ENCODE measurements at regions not wholly inside any gene's neighbourhood (a gene's known extent, or its start where the extent isn't known, plus 50 kb on each side); places are given as distances from the start of the nearest gene placed in this dataset.

DNA sequence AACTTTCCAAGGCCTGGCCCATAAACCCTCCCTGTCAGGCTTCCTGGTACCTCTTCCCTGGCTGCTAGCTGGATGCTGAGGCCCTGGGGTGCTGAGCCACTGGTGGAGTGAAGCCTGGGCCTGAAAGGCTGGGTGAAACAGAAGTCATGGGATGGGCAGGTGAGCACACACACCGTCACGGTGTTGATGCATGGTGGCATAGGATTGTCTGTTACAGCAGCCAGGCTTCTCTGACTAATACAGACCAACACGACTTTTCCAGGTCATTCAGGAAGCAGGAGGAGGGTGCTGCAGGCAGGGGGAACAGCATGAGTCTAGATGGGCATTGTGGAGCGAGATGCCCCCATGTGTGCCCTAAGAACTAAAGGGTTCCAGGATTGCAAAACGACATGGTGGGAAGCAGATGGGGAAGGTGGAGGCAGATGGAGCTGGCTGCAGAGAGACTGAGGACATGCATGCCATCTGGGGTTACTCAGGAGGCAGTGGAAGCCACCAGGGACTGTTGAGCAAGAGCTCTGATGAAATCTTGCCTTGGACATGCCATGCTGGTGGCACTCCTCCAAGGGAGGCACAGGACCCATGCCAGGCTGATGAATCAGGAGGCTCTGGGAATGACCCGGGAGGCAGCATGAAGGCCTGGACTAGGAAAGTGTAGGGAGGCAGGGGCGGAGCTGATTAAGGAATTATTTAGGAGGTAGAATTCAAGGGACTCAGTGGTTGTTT is 480.9 kb downstream of the TSN start:
- Mint-ChIP-seq H3K27me3 (ENCODE audit: low read depth) (no peaks in the 10 kb centered on the region), H3K4me1 (no peaks in the 10 kb centered on the region), H3K9me3 (no peaks in the 10 kb centered on the region), H3K36me3 (ENCODE audit: low read depth) (no peaks in the 10 kb centered on the region), H3K4me3 (no peak overlapping the region), H3K27ac (ENCODE audit: unreplicated experiment) (no peak overlapping the region)
- no peak for DNase-seq (ENCODE audit: low read depth, low spot score)
- TF ChIP-seq, protein P1, sequence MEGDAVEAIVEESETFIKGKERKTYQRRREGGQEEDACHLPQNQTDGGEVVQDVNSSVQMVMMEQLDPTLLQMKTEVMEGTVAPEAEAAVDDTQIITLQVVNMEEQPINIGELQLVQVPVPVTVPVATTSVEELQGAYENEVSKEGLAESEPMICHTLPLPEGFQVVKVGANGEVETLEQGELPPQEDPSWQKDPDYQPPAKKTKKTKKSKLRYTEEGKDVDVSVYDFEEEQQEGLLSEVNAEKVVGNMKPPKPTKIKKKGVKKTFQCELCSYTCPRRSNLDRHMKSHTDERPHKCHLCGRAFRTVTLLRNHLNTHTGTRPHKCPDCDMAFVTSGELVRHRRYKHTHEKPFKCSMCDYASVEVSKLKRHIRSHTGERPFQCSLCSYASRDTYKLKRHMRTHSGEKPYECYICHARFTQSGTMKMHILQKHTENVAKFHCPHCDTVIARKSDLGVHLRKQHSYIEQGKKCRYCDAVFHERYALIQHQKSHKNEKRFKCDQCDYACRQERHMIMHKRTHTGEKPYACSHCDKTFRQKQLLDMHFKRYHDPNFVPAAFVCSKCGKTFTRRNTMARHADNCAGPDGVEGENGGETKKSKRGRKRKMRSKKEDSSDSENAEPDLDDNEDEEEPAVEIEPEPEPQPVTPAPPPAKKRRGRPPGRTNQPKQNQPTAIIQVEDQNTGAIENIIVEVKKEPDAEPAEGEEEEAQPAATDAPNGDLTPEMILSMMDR (conservative IDR thresholded peaks at IDR 0.05) = no peak

DNA sequence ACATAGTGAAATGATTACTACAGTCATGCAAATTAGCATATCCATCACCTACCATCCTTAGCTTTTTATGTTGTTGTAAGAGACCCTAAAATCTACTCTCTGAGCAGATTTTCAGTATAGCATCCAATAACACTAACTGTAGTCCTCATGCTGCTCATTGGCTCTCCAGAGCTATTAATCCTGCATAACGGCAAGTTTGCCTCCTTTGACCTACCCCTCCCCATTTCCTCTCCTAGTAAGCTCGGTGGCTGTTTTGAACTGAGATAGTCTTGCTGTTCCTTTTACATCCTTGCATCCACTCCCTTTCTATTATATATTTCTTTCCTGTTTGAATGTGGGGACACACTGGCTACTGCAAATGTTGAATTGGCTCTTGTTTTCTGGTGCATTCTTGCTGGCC is 481.5 kb downstream of the TSN start:
- DNase-seq (ENCODE audit: low read depth, low spot score) = no peak
- Mint-ChIP-seq H3K27me3 (ENCODE audit: low read depth) (no peaks in the 10 kb centered on the region), H3K9me3 (no peaks in the 10 kb centered on the region), H3K4me1 (no peaks in the 10 kb centered on the region), H3K27ac (ENCODE audit: unreplicated experiment) (no peak overlapping the region), H3K4me3 (no peak overlapping the region), H3K36me3 (ENCODE audit: low read depth) (no peaks in the 10 kb centered on the region)
- TF ChIP-seq, protein P1 (conservative IDR thresholded peaks at IDR 0.05) = no peak

DNA sequence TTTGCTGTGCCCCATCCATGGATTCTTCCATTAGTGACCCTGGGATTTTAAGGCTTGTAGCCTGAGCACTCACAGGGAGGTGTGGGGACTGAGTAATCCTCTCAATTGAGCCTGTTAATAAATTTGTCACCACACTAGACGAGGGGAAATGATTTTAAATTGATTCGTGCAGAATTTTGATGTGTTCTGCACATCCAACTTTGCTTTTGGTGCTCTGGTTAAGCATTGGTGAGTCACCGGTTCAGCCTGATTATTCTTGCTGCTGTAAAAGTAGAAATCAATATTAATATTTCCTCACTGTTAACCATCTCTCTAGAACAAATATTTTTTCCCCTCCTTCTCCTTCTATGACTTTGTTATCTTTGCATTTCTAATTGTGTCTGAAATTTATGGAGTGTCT is 482.0 kb downstream of the TSN start:
- Mint-ChIP-seq H3K4me3 (no peak overlapping the region), H3K27ac (ENCODE audit: unreplicated experiment) (no peak overlapping the region), H3K27me3 (ENCODE audit: low read depth) (no peaks in the 10 kb centered on the region), H3K36me3 (ENCODE audit: low read depth) (no peaks in the 10 kb centered on the region), H3K4me1 (no peaks in the 10 kb centered on the region), H3K9me3 (no peaks in the 10 kb centered on the region)
- TF ChIP-seq, protein P1 (conservative IDR thresholded peaks at IDR 0.05) = no peak
- DNase-seq (ENCODE audit: low read depth, low spot score) = no peak

DNA sequence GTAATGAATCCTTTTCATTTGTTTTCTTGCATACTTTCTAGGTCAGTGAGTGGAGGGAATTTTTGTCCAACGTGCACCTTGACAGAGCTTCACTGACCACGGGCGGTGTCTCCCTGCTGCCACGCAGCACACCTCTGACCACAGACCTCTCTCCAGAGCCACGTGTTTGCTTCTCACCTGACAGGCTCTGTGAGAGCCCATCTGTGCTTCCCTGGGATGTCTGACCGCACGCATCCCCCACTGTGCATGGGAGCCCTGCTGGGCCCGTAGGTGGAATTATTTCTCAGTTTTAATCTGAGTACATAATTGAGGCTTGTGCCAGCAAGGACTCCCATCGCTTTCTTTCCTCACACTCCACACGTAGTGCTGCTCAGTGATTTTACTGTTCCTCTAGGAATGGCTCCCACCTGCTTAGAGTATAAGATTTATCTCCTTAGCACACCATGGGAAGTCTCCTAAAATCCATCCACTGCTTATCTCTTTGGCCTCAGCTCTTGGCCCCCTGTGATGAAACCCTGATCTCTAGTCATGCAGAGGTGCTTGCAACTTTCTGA is 482.6 kb downstream of the TSN start:
- TF ChIP-seq, protein P1 (conservative IDR thresholded peaks at IDR 0.05) = no peak
- no peaks in the 10 kb centered on the region for H3K36me3 Mint-ChIP-seq (ENCODE audit: low read depth)
- no peak overlapping the region for H3K27ac Mint-ChIP-seq (ENCODE audit: unreplicated experiment)
- no peaks in the 10 kb centered on the region for H3K27me3 Mint-ChIP-seq (ENCODE audit: low read depth)
- H3K4me3 Mint-ChIP-seq = no peak overlapping the region
- H3K4me1 Mint-ChIP-seq = no peaks in the 10 kb centered on the region
- no peaks in the 10 kb centered on the region for H3K9me3 Mint-ChIP-seq
- no peak for DNase-seq (ENCODE audit: low read depth, low spot score)

DNA sequence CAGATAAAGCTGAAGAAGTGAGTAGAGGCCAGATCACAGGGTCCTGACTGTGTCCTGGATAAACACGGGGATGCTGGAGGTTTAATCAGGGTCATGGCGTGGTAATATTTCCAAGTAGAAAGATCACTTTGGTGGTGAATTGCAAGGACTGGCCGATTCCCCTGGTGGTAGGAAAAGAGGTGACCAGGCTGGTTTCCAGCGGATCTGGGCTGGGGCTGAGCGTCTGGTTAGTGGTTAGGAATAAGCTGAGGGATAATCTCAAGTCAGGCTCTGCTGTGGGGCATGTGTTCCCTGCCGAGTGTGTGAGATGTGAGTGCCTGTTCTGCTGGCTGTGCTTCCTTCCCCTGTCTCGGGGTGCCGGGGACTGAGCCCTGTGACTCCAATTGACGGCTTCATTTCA is 484.0 kb downstream of the TSN start:
- H3K36me3 Mint-ChIP-seq (ENCODE audit: low read depth) = no peaks in the 10 kb centered on the region
- no peaks in the 10 kb centered on the region for H3K9me3 Mint-ChIP-seq
- no peaks in the 10 kb centered on the region for H3K27me3 Mint-ChIP-seq (ENCODE audit: low read depth)
- H3K4me1 Mint-ChIP-seq = no peaks in the 10 kb centered on the region
- no peak overlapping the region for H3K27ac Mint-ChIP-seq (ENCODE audit: unreplicated experiment)
- TF ChIP-seq, protein P1 (conservative IDR thresholded peaks at IDR 0.05) = no peak
- no peak overlapping the region for H3K4me3 Mint-ChIP-seq
- DNase-seq (ENCODE audit: low read depth, low spot score) = no peak

Measured in neural crest cell (in vitro differentiated cells).